Hepatocyte (in vitro differentiated cells): ENCODE measurements at regions not wholly inside any gene's neighbourhood (a gene's known extent, or its start where the extent isn't known, plus 50 kb on each side); places are given as distances from the start of the nearest gene placed in this dataset.

Experiments used
- EZH2 ChIP-seq: fragments of 200-600 bp; sonication (generic); IDR thresholded peaks from 2 replicates; pipeline ENCODE4 v1.6.1; 2016; ENCODE audit warnings: antibody characterized with exemption, mild to moderate bottlenecking, borderline replicate concordance
- TF ChIP-seq, protein P1 (sequence below): fragments of 200-600 bp; sonication (generic); IDR thresholded peaks from 2 replicates; pipeline ENCODE4 v1.5.1; 2016; ENCODE audit warnings: antibody characterized with exemption, mild to moderate bottlenecking; ENCODE audit not compliant: poor library complexity

DNA sequence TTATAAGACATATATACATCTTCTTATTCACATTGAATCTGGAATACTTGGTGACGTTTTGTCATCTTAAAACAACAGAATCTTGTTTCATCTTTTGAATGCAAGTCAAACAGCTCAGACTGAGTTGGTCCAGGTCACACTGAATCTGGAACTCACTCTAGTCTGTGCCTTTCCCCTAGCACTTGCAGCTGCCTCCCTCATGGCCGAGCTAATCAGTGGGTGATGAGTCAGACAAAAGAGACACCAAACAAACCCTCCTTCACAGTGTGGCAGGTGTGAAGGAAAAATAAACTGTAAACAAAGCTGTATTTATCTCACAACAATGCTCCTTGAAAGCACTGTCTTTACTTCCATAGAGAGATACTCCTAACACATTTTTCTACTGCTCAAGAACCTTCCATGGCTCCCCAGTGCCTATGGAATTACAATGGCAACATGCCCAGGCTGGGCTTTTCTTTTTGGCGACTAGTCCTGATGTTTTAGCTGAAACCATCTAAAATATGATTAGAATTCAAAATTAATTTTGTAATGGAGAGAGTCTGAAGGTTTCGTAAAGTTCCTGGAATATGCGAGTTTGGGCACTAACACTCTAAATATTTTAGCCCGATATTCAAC is 140.0 kb downstream of the ZNF365 start:
- TF ChIP-seq, protein P1, sequence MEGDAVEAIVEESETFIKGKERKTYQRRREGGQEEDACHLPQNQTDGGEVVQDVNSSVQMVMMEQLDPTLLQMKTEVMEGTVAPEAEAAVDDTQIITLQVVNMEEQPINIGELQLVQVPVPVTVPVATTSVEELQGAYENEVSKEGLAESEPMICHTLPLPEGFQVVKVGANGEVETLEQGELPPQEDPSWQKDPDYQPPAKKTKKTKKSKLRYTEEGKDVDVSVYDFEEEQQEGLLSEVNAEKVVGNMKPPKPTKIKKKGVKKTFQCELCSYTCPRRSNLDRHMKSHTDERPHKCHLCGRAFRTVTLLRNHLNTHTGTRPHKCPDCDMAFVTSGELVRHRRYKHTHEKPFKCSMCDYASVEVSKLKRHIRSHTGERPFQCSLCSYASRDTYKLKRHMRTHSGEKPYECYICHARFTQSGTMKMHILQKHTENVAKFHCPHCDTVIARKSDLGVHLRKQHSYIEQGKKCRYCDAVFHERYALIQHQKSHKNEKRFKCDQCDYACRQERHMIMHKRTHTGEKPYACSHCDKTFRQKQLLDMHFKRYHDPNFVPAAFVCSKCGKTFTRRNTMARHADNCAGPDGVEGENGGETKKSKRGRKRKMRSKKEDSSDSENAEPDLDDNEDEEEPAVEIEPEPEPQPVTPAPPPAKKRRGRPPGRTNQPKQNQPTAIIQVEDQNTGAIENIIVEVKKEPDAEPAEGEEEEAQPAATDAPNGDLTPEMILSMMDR = no peak
- TF ChIP-seq EZH2 = no peak
